Activated CD4-positive, alpha-beta memory T cell treated with anti-CD3 and anti-CD28 coated beads for 36 hours (primary cell): ENCODE measurements at regions not wholly inside any gene's neighbourhood (a gene's known extent, or its start where the extent isn't known, plus 50 kb on each side); places are given as distances from the start of the nearest gene placed in this dataset.

Experiments used
- CTCF ChIA-PET: fragments of 350-600 bp; sonication (Branson Sonifier 250); formaldehyde crosslinking; loops from one replicate; lab custom pipeline; 2021; ENCODE audit warnings: antibody characterized with exemption, inconsistent platforms; lab: Charles Lee
- POLR2A ChIA-PET: fragments of 350-600 bp; sonication (Branson Sonifier 250); formaldehyde crosslinking; loops from one replicate; lab custom pipeline; 2021; ENCODE audit warnings: antibody characterized with exemption; lab: Charles Lee
- DNase-seq: peaks from one replicate; pipeline ENCODE4 v3.0.0-alpha.2; 2020
- H3K27ac Mint-ChIP-seq: one replicate; pipeline ENCODE4 v1.8.0; 2021; ENCODE audit warnings: mixed read lengths
- H3K27me3 Mint-ChIP-seq: one replicate; pipeline ENCODE4 v1.8.0; 2021; ENCODE audit warnings: mixed read lengths
- H3K36me3 Mint-ChIP-seq: one replicate; pipeline ENCODE4 v1.8.0; 2021; ENCODE audit warnings: mixed read lengths
- H3K4me1 Mint-ChIP-seq: one replicate; pipeline ENCODE4 v1.8.0; 2021; ENCODE audit warnings: low read depth, mixed read lengths
- H3K4me3 Mint-ChIP-seq: one replicate; pipeline ENCODE4 v1.8.0; 2021; ENCODE audit warnings: mild to moderate bottlenecking, mixed read lengths
- H3K9me3 Mint-ChIP-seq: one replicate; pipeline ENCODE4 v1.8.0; 2021; ENCODE audit warnings: mixed read lengths
- intact Hi-C: fragments of 100-400 bp; cut with micrococcal nuclease; formaldehyde crosslinking; loops from one replicate; pipeline ENCODE4 v1.15.1; 2023

GRCh38 chr9:103444176-103444575 is 449.0 kb downstream of the CYLC2 start:
- Mint-ChIP-seq H3K4me3 (no peak overlapping the region), H3K27me3 (no peaks in the 10 kb centered on the region), H3K27ac (no peak overlapping the region), H3K4me1 (no peaks in the 10 kb centered on the region), H3K36me3 (no peaks in the 10 kb centered on the region), H3K9me3 (no peaks in the 10 kb centered on the region)
- POLR2A ChIA-PET = no interaction called here
- DNase-seq = no peak
- CTCF ChIA-PET = no interaction called here
- intact Hi-C loops = no loop called here

GRCh38 chr9:103458826-103459225 is 463.7 kb downstream of the CYLC2 start:
- Mint-ChIP-seq H3K27ac (no peak overlapping the region), H3K4me1 (no peaks in the 10 kb centered on the region), H3K9me3 (no peaks in the 10 kb centered on the region), H3K36me3 (no peaks in the 10 kb centered on the region), H3K4me3 (no peak overlapping the region), H3K27me3 (no peaks in the 10 kb centered on the region)
- intact Hi-C loops = no loop called here
- DNase-seq = no peak
- ChIA-PET POLR2A (no interaction called here), CTCF (no interaction called here)

DNA sequence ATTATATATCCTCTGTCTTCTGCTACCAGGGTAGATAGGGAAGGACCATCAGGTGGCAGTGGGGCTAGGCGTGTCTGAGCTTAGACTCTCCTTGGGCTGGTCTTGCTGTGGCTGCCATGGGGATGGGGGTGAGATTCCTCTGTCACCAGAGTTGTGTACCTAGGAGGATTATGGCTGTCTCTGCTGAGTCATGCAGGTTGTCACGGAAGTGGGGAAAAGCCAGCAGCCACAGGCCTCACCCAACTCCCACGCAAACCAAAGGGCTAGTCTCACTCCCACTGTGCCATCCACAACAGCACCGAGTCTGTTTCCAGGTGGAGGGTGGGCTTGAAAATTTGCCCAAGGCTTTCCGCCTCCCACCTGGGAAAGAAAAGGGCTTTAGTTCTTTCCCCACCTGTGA is 476.1 kb downstream of the CYLC2 start:
- Mint-ChIP-seq H3K27ac (no peak overlapping the region), H3K4me3 (no peak overlapping the region), H3K27me3 (no peaks in the 10 kb centered on the region), H3K9me3 (peaks cover under 1% of the 10 kb centered on the region), H3K36me3 (no peaks in the 10 kb centered on the region), H3K4me1 (no peaks in the 10 kb centered on the region)
- intact Hi-C loops = no loop called here
- DNase-seq = no peak
- CTCF ChIA-PET = interaction anchor here (1.0 kb wide), 1 partner anchor 14 kb away, joined by 3 read pairs; no protein-coding TSS in a partner anchor
- POLR2A ChIA-PET = no interaction called here

GRCh38 chr9:103474156-103474555 is 479.0 kb downstream of the CYLC2 start:
- Mint-ChIP-seq H3K4me3 (no peak overlapping the region), H3K36me3 (no peaks in the 10 kb centered on the region), H3K4me1 (no peaks in the 10 kb centered on the region), H3K27me3 (no peaks in the 10 kb centered on the region), H3K27ac (no peak overlapping the region), H3K9me3 (peaks cover 9% of the 10 kb centered on the region)
- intact Hi-C loops = no loop called here
- ChIA-PET CTCF (no interaction called here), POLR2A (no interaction called here)
- DNase-seq = no peak

GRCh38 chr9:103483471-103484096 is 488.5 kb downstream of the CYLC2 start:
- Mint-ChIP-seq H3K27me3 (no peaks in the 10 kb centered on the region), H3K9me3 (peaks cover 11% of the 10 kb centered on the region), H3K27ac (no peak overlapping the region), H3K36me3 (no peaks in the 10 kb centered on the region), H3K4me1 (no peaks in the 10 kb centered on the region), H3K4me3 (no peak overlapping the region)
- intact Hi-C loops = no loop called here
- DNase-seq = no peak
- ChIA-PET CTCF (no interaction called here), POLR2A (no interaction called here)

- no peak for DNase-seq
- intact Hi-C loops = no loop called here
- no peak overlapping the region for H3K27ac Mint-ChIP-seq
- H3K9me3 Mint-ChIP-seq = peaks cover 11% of the 10 kb centered on the region
- POLR2A ChIA-PET = no interaction called here
- CTCF ChIA-PET = interaction anchor here (0.9 kb wide), 1 partner anchor 14 kb away, joined by 3 read pairs; no protein-coding TSS in a partner anchor
- no peak overlapping the region for H3K4me3 Mint-ChIP-seq
- H3K36me3 Mint-ChIP-seq = no peaks in the 10 kb centered on the region
- H3K27me3 Mint-ChIP-seq = no peaks in the 10 kb centered on the region
- no peaks in the 10 kb centered on the region for H3K4me1 Mint-ChIP-seq
Measured at GRCh38 chr9:103485138-103485537, 490.0 kb downstream of the CYLC2 start.

DNA sequence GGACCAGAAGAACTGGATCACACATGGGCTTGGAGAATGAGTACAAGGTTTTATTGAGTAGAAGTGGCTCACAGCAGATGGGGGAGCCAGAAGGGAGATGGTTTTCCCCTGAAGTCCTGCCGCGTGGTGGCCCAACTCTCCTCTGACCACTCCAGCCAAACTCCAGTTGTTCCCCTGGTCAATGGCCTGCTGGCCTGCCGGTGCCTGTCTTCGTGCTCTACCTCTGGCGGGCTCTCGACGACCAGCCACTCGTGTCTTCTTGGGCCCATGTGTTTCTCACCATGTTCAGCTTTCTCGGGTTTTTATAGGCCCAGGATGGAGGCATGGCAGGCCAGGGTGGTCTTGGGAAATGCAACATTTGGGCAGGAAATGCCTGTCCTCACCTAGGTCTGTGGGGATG is 519.6 kb downstream of the CYLC2 start:
- ChIA-PET CTCF (no interaction called here), POLR2A (no interaction called here)
- Mint-ChIP-seq H3K27ac (no peak overlapping the region), H3K36me3 (no peaks in the 10 kb centered on the region), H3K9me3 (peaks cover 2% of the 10 kb centered on the region), H3K4me1 (no peaks in the 10 kb centered on the region), H3K27me3 (no peaks in the 10 kb centered on the region), H3K4me3 (no peak overlapping the region)
- intact Hi-C loops = no loop called here
- DNase-seq = no peak

DNA sequence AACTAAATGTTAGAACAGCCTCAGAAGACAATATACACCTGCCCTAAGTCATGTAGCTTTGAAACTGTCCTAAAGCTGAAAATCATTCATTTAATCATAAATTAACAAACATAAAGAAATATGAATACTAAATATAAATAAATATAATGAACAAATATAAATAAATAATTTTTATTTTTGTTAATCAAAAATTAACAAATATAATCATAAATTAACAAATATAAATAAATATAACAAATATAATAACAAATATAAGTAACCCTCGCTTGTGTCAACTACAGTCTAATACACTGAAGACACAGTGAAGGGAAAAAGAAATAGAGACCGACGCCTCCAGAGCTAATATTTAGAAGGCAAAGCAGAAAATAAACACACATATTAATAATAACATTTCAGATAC is 527.3 kb downstream of the CYLC2 start:
- no peaks in the 10 kb centered on the region for H3K4me1 Mint-ChIP-seq
- POLR2A ChIA-PET = no interaction called here
- H3K27me3 Mint-ChIP-seq = no peaks in the 10 kb centered on the region
- CTCF ChIA-PET = no interaction called here
- H3K9me3 Mint-ChIP-seq = peaks cover 2% of the 10 kb centered on the region
- no peak for DNase-seq
- H3K36me3 Mint-ChIP-seq = no peaks in the 10 kb centered on the region
- intact Hi-C loops = no loop called here
- no peak overlapping the region for H3K4me3 Mint-ChIP-seq
- H3K27ac Mint-ChIP-seq = no peak overlapping the region

- intact Hi-C loops = no loop called here
- no peak for DNase-seq
- no peaks in the 10 kb centered on the region for H3K36me3 Mint-ChIP-seq
- H3K27me3 Mint-ChIP-seq = no peaks in the 10 kb centered on the region
- POLR2A ChIA-PET = no interaction called here
- peaks cover 3% of the 10 kb centered on the region for H3K9me3 Mint-ChIP-seq
- H3K4me3 Mint-ChIP-seq = no peak overlapping the region
- CTCF ChIA-PET = no interaction called here
- no peak overlapping the region for H3K27ac Mint-ChIP-seq
- no peaks in the 10 kb centered on the region for H3K4me1 Mint-ChIP-seq
Measured at GRCh38 chr9:103530934-103531333, 535.8 kb downstream of the CYLC2 start.

- Mint-ChIP-seq H3K36me3 (no peaks in the 10 kb centered on the region), H3K27me3 (no peaks in the 10 kb centered on the region), H3K9me3 (peaks cover 18% of the 10 kb centered on the region), H3K4me3 (no peak overlapping the region), H3K4me1 (no peaks in the 10 kb centered on the region), H3K27ac (no peak overlapping the region)
- no peak for DNase-seq
- CTCF ChIA-PET = no interaction called here
- POLR2A ChIA-PET = no interaction called here
- intact Hi-C loops = no loop called here
Measured at GRCh38 chr9:103533318-103533717, 538.2 kb downstream of the CYLC2 start.

- H3K9me3 Mint-ChIP-seq = peaks cover 23% of the 10 kb centered on the region
- POLR2A ChIA-PET = no interaction called here
- H3K4me1 Mint-ChIP-seq = no peaks in the 10 kb centered on the region
- no peak overlapping the region for H3K27ac Mint-ChIP-seq
- DNase-seq = no peak
- H3K4me3 Mint-ChIP-seq = no peak overlapping the region
- no peaks in the 10 kb centered on the region for H3K27me3 Mint-ChIP-seq
- CTCF ChIA-PET = no interaction called here
- intact Hi-C loops = no loop called here
- no peaks in the 10 kb centered on the region for H3K36me3 Mint-ChIP-seq
Measured at GRCh38 chr9:103537426-103537825, 542.3 kb downstream of the CYLC2 start.

DNA sequence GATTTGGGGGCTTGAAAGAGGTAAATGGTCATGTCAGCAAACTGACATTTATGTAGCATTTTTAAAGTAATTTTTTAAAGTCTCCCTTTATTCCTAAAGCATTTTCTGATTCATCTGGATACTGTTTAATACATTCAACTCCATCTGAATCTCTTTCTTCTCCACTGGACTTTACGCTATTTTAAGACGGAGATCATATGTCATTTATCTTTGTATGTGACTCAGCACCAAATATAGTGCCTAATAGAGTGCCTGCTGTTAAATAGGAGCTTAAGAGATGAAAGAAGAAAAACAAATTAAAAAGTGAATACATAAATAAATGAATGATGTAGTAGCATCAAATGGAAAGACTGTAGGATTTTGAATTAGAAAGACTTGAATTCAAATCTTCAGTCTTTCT is 548.8 kb upstream of the SMC2 start:
- no peaks in the 10 kb centered on the region for H3K4me1 Mint-ChIP-seq
- intact Hi-C loops = no loop called here
- no peak for DNase-seq
- H3K9me3 Mint-ChIP-seq = peaks cover 7% of the 10 kb centered on the region
- H3K27me3 Mint-ChIP-seq = no peaks in the 10 kb centered on the region
- ChIA-PET POLR2A (no interaction called here), CTCF (no interaction called here)
- no peaks in the 10 kb centered on the region for H3K36me3 Mint-ChIP-seq
- H3K27ac Mint-ChIP-seq = no peak overlapping the region
- no peak overlapping the region for H3K4me3 Mint-ChIP-seq

- peaks cover 7% of the 10 kb centered on the region for H3K9me3 Mint-ChIP-seq
- H3K4me3 Mint-ChIP-seq = no peak overlapping the region
- no peaks in the 10 kb centered on the region for H3K36me3 Mint-ChIP-seq
- H3K4me1 Mint-ChIP-seq = no peaks in the 10 kb centered on the region
- intact Hi-C loops = no loop called here
- H3K27me3 Mint-ChIP-seq = no peaks in the 10 kb centered on the region
- POLR2A ChIA-PET = no interaction called here
- CTCF ChIA-PET = no interaction called here
- no peak for DNase-seq
- no peak overlapping the region for H3K27ac Mint-ChIP-seq
Measured at GRCh38 chr9:103552712-103553111, 541.4 kb upstream of the SMC2 start.
